HCT116 (cell line): ENCODE measurements at regions not wholly inside any gene's neighbourhood (a gene's known extent, or its start where the extent isn't known, plus 50 kb on each side); places are given as distances from the start of the nearest gene placed in this dataset.

ENCODE experiments used
- ATAC-seq: fragments of 200-7000 bp; cut with Tn5 transposase; 2 replicates; pipeline ENCODE4 v1.9.1; 2020; ENCODE audit warnings: mild to moderate bottlenecking, moderate library complexity
- BruUV-seq: library from RNA; stranded (reverse); fragments of 400-500 nt; replicated peaks from 2 replicates; lab custom pipeline; 2021; lab: Mats Ljungman, UMichigan
- CTCF ChIA-PET: fragments of 300-600 bp; sonication (Branson Sonifier 250); formaldehyde crosslinking; loops from one replicate; lab custom pipeline; 2021; ENCODE audit warnings: antibody characterized with exemption; lab: Charles Lee
- POLR2A ChIA-PET: fragments of 300-600, 350-600 bp; sonication (Branson Sonifier 250); formaldehyde crosslinking; loops from one replicate; lab custom pipeline; 2021; ENCODE audit warnings: antibody characterized with exemption; lab: Charles Lee
- RAD21 ChIA-PET, 2 experiments: fragments of 300-600 bp; sonication (Branson Sonifier 250); formaldehyde crosslinking; loops; one replicate each; lab custom pipeline; 2023; ENCODE audit warnings: low total read pairs in 2 of 2; ENCODE audit not compliant: uncharacterized antibody in 2 of 2, unreplicated experiment in 2 of 2, low non-redundant PET in 1 of 2; lab: Charles Lee
- DNase-seq: peaks from one replicate; pipeline ENCODE4 v3.0.0-alpha.2; 2010; ENCODE audit warnings: low read depth, low spot score
- H2AFZ ChIP-seq: fragments of 200-600 bp; shearing (Covaris generic), sonication (generic); 2 replicates; pipeline ENCODE4 v1.6.1; 2017; ENCODE audit warnings: low read depth, mixed run types, mixed read lengths, antibody characterized with exemption, low read length; ENCODE audit not compliant: poor library complexity, severe bottlenecking
- H3K27ac ChIP-seq: 2 replicates; pipeline ENCODE4 v1.5.1; 2012; ENCODE audit warnings: low read depth, low read length
- H3K27me3 ChIP-seq: fragments of 200-600 bp; sonication (generic); 2 replicates; pipeline ENCODE4 v1.6.1; 2016; ENCODE audit warnings: mixed run types, low read length, mixed read lengths; ENCODE audit not compliant: insufficient read depth
- H3K36me3 ChIP-seq, 2 experiments: fragments of 200-500 bp in 1 of 2; fragments of 200-600 bp in 1 of 2; sonication (Bioruptor generic) in 1 of 2; sonication (generic) in 1 of 2; 2 replicates each; pipeline versions ENCODE4 v1.5.1 to v1.6.1; 2014 to 2016; ENCODE audit warnings: low read length in 2 of 2, inconsistent platforms in 1 of 2, mixed read lengths in 1 of 2, mixed run types in 1 of 2; ENCODE audit not compliant: insufficient read depth in 2 of 2, control insufficient read depth in 1 of 2
- H3K4me1 ChIP-seq, 2 experiments: fragments of 200-600 bp in 1 of 2; sonication (generic) in 1 of 2; 2 replicates each; pipeline versions ENCODE4 v1.5.1 to v1.6.1; 2012 to 2017; ENCODE audit warnings: low read length in 2 of 2, inconsistent platforms in 1 of 2, mild to moderate bottlenecking in 1 of 2, mixed read lengths in 1 of 2, mixed run types in 1 of 2, moderate library complexity in 1 of 2; ENCODE audit not compliant: insufficient read depth in 2 of 2, control insufficient read depth in 1 of 2
- H3K4me2 ChIP-seq: fragments of 200-600 bp; sonication (generic); 2 replicates; pipeline ENCODE4 v1.6.1; 2017; ENCODE audit warnings: mixed run types, low read length, mixed read lengths
- H3K4me3 ChIP-seq, 2 experiments: fragments of 200-600 bp in 1 of 2; sonication (generic) in 1 of 2; replicated peaks in 1 of 2; 2 replicates each; pipeline ENCODE4 v1.5.1; 2011 to 2016; ENCODE audit warnings: low read length in 2 of 2, control low read depth in 1 of 2, low read depth in 1 of 2, mild to moderate bottlenecking in 1 of 2, mixed read lengths in 1 of 2, mixed run types in 1 of 2
- H3K79me2 ChIP-seq: fragments of 200-600 bp; sonication (generic); 2 replicates; pipeline ENCODE4 v1.6.1; 2017; ENCODE audit warnings: mild to moderate bottlenecking, mixed run types, low read length, moderate library complexity, mixed read lengths; ENCODE audit not compliant: insufficient read depth
- H3K9ac ChIP-seq: fragments of 200-600 bp; sonication (generic); 2 replicates; pipeline ENCODE4 v1.6.1; 2016; ENCODE audit warnings: low read length, mixed read lengths
- H3K9me2 ChIP-seq: fragments of 200-600 bp; sonication (generic), shearing (Covaris generic); 2 replicates; pipeline ENCODE4 v1.6.1; 2017; ENCODE audit warnings: mixed run types, mild to moderate bottlenecking, moderate library complexity; ENCODE audit not compliant: insufficient read depth
- H3K9me3 ChIP-seq, 2 experiments: fragments of 200-500 bp in 1 of 2; fragments of 200-600 bp in 1 of 2; sonication (Bioruptor generic) in 1 of 2; sonication (generic) in 1 of 2; 2 replicates each; pipeline ENCODE4 v1.6.1; 2014 to 2017; ENCODE audit warnings: low read length in 2 of 2, mixed read lengths in 2 of 2, inconsistent platforms in 1 of 2, low read depth in 1 of 2, mild to moderate bottlenecking in 1 of 2, mixed run types in 1 of 2, moderate library complexity in 1 of 2; ENCODE audit not compliant: control insufficient read depth in 1 of 2, insufficient read depth in 1 of 2
- H4K20me1 ChIP-seq: fragments of 200-600 bp; sonication (generic), shearing (Covaris generic); 2 replicates; pipeline ENCODE4 v1.6.1; 2017; ENCODE audit warnings: mixed run types, mild to moderate bottlenecking, moderate library complexity; ENCODE audit not compliant: insufficient read depth
- CBX3 ChIP-seq: IDR thresholded peaks from 2 replicates; pipeline ENCODE4 v1.6.1; 2012; ENCODE audit warnings: low read depth
- ELF1 ChIP-seq: IDR thresholded peaks from 2 replicates; pipeline ENCODE4 v1.6.1; 2012; ENCODE audit warnings: low read depth, borderline replicate concordance
- EZH2 ChIP-seq: fragments of 200-600 bp; sonication (generic); IDR thresholded peaks from 2 replicates; pipeline ENCODE4 v1.6.1; 2017; ENCODE audit warnings: antibody characterized with exemption, mixed run types
- MAX ChIP-seq: IDR thresholded peaks from 2 replicates; pipeline ENCODE4 v1.6.1; 2012
- RAD21 ChIP-seq: IDR thresholded peaks from 2 replicates; pipeline ENCODE4 v1.6.1; 2012; ENCODE audit warnings: low read depth, mild to moderate bottlenecking
- REST ChIP-seq: IDR thresholded peaks from 2 replicates; pipeline ENCODE4 v1.6.1; 2012; ENCODE audit warnings: low read depth
- TCF7L2 ChIP-seq: IDR thresholded peaks from 2 replicates; pipeline ENCODE4 v1.7.0; 2011; ENCODE audit warnings: borderline replicate concordance, inconsistent platforms; ENCODE audit not compliant: insufficient read depth, insufficient read length; ENCODE audit errors: extremely low read depth
- YY1 ChIP-seq: IDR thresholded peaks from 2 replicates; pipeline ENCODE4 v1.6.1; 2011; ENCODE audit warnings: low read length, low read depth, moderate library complexity, mild to moderate bottlenecking; ENCODE audit not compliant: insufficient replicate concordance; ENCODE audit errors: extremely low read depth
- intact Hi-C: fragments of 100-400 bp; cut with micrococcal nuclease; formaldehyde crosslinking; loops from 2 replicates; pipeline ENCODE4 v1.10.0; 2022
- TF ChIP-seq, protein P1 (sequence below), 3 experiments: fragments of 200-600 bp in 1 of 3; sonication (generic) in 1 of 3; IDR thresholded peaks in 2 of 3; conservative IDR thresholded peaks in 1 of 3; 2 replicates each; pipeline ENCODE4 v1.5.1; 2012 to 2017; ENCODE audit warnings: low read depth in 2 of 3, low read length in 2 of 3, antibody characterized with exemption in 1 of 3, borderline replicate concordance in 1 of 3, control low read depth in 1 of 3, mild to moderate bottlenecking in 1 of 3, mixed read lengths in 1 of 3, mixed run types in 1 of 3, moderate library complexity in 1 of 3; ENCODE audit not compliant: insufficient read depth in 1 of 3

DNA sequence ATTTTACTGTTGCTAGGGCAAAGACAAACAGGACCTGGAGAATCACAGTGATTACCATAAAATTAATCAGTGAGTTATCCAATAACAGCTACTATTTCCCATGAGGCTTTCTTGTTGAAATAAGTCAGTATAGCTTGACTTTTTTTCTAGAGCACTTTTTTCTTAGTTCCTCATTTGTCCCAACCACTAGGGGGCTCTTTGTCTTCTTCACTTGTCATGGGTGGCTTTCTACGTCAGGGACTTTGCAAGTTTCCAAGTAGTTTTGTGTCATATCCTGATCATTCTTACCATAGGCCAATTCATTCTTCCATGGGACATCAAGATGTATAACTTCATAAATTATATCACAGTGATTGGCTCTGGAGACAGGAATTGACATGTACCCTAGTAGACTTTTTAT lies 1019.6 kb upstream of the PIK3C3 start:
- POLR2A ChIA-PET = no interaction called here
- no TSS peak for BruUV-seq

More for the DNA sequence above, 1019.6 kb upstream of the PIK3C3 start:
- H3K4me3 ChIP-seq = no peak overlapping the region
- intact Hi-C loops = no loop called here
- H2AFZ ChIP-seq = no peak overlapping the region
- RAD21 ChIA-PET = no interaction called here
- no peaks in the 10 kb centered on the region for H3K27me3 ChIP-seq
- H3K9me2 ChIP-seq = no peaks in the 10 kb centered on the region
- H3K79me2 ChIP-seq = no peaks in the 10 kb centered on the region
- H3K9ac ChIP-seq = no peak overlapping the region
- peaks cover 8 to 36% of the 10 kb centered on the region in 2 experiments; a peak in 2 of 4 replicates for H3K9me3 ChIP-seq
- no peak overlapping the region for H3K27ac ChIP-seq
- H3K4me1 ChIP-seq = no peaks in the 10 kb centered on the region
- CTCF ChIA-PET = no interaction called here
- H3K4me2 ChIP-seq = no peak overlapping the region
- ATAC-seq (no peak), DNase-seq (no peak)
- H4K20me1 ChIP-seq = no peaks in the 10 kb centered on the region
- TF ChIP-seq REST (no peak), MAX (no peak), CBX3 (no peak), ELF1 (no peak), RAD21 (no peak), EZH2 (no peak), YY1 (no peak), TCF7L2 (no peak)
- TF ChIP-seq, protein P1, sequence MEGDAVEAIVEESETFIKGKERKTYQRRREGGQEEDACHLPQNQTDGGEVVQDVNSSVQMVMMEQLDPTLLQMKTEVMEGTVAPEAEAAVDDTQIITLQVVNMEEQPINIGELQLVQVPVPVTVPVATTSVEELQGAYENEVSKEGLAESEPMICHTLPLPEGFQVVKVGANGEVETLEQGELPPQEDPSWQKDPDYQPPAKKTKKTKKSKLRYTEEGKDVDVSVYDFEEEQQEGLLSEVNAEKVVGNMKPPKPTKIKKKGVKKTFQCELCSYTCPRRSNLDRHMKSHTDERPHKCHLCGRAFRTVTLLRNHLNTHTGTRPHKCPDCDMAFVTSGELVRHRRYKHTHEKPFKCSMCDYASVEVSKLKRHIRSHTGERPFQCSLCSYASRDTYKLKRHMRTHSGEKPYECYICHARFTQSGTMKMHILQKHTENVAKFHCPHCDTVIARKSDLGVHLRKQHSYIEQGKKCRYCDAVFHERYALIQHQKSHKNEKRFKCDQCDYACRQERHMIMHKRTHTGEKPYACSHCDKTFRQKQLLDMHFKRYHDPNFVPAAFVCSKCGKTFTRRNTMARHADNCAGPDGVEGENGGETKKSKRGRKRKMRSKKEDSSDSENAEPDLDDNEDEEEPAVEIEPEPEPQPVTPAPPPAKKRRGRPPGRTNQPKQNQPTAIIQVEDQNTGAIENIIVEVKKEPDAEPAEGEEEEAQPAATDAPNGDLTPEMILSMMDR (IDR thresholded peaks at IDR 0.05 in 2 of 3, conservative IDR thresholded peaks at IDR 0.05 in 1 of 3; ENCODE audit: borderline replicate concordance in 1 of 3, insufficient read depth in 1 of 3, low read depth in 2 of 3, low read length in 2 of 3) = peak in 1 of 3 experiments; percentile 36; a peak in 2 of 6 replicates
- no peaks in the 10 kb centered on the region for H3K36me3 ChIP-seq
